ENCODE measurements at regions not wholly inside any gene's neighbourhood (a gene's known extent, or its start where the extent isn't known, plus 50 kb on each side); places are given as distances from the start of the nearest gene placed in this dataset.

DNA sequence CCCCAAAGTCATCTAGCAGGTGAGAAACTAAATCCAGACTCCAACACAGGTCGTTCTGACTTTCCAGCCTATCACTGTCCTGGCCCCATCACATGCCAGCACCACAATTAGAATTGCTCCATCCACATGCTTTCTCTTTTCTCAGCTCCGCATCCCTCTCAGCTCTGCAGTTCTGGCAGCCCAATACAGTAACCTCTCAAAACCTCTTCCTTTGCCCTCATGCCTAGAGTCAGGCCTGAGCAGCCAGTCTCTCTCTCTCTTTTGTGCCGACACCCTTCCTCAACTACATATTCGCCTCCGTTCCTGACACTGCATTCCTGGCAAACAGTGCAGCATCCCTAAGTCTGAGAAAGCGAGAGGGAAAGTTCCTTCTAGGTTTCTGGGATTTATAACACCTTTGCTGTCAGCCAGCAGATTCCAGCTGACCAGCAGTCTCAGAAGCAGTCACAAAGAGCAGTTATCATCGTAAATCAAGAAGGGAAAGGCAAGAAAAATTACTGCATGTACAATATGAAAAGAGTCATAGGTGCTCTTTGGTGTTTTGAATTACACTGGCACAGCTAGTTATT, 258.0 kb downstream of the FAT3 start:
- DNase-seq (ENCODE audit: low spot score), result no peak

DNA sequence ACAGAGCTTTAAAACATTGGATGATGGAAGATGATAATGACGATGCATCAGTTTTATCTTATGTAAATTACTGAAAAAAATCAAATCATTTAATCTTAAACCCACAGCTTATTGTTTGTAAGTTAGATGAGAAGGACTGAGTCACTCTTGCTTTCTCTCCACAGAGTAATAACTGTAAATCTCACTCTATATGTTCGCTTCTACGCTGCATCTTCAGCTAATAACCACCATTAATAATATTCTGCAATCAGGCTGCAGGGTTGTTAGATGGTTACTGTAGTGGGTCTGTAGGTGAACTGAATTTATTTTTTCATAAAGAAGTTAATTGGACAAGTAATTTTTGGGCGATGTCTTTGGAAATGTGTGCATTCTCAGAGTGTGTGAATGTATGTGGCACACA, 260.0 kb downstream of the FAT3 start:
- no peak for DNase-seq (ENCODE audit: low spot score)

DNA sequence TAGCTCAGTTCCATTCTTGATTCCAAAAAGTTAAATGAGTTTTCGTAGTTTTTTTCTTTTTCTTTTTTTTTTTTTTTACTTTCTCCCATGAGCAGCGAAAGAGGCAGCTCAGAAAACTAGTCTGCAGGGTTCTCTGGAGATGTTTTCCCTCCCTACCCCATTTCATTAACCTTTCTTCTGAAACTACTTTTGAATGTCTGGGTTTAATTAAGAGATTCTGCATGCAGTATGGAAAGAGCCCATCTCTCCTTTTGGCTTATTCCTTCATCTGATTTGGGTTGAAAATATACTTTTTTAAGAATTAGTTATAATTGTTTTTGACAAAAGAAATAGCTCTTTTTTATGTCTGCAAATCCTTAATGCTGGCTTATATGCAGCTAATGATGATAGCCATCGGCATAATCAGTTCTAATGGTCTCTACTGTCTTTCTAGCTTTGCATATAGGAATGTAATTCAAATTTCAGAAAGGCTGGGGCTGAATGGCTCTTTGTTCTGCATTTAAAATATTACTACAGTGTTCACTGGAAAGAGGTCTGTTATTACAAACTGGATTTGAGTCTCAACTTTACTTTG, 265.3 kb downstream of the FAT3 start:
- DNase-seq (ENCODE audit: low spot score), result no peak

DNA sequence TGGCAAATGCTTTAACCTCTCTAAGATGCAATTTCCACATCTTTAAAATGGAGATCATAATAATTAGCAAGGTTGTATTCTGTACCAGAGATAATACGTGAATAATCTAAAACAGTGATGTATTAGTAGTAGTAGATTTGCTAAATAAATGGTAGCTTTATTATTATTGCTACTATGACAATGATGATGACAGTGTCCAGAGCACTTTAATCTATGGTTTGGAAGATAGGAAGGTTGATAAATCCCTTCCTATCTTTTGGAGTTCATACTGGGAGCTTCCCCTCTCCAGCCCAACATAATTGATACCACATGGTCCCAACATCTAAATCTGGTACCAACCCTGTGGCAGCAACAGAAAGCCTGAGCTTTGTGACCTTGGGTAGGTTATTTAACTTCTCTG, 267.8 kb downstream of the FAT3 start:
- no peak for DNase-seq (ENCODE audit: low spot score)

DNA sequence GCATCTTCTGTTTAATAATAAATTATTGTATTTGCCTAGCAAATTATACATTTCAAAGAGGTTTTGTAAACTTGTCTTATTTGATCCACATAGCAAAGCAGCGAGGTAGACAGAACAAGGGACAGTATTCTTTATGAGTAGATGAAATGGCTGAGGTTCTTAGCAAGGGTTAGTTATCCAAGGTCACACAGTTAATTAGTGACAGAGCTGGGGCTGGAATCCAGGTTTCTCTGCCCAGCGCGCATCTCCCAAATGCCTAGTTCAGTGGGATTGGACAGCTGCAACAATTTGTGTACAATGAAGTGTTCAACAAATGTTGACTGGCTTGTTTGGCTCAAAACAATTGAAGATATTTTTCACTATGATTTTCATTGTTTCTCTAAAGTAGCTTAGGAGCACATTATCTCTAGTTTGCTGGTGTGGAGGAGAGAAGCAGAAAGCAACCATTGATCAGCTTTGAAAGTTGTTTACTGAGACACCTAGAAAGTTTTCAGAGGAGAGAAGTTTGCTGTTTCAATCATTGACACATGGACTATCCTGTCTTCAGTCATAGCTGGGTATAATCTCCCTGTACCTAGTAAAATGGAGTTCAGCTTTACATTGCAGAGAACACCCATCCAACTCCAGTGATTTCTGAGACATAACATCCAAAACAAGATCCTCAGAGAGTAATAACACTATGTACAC, 270.6 kb downstream of the FAT3 start:
- no peak for DNase-seq (ENCODE audit: low spot score)

DNA sequence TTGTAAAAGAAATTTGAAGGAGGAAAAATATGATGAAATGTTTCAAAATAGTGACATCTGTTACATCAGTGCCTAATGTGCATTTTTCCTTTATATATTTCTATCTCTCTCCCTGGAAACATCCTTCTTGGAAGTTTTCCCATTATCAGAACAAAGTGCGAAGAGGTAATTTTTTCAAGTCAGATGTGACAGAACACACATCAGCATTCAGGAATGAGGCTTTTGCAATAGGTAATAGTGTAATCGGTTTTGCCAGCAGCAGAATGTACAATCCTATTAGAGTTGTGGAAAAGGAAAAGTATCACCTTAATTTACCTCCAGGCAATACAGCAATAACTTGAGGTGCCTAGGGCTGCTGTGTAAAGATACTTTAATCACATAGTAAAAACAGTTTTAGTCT, 275.8 kb downstream of the FAT3 start:
- DNase-seq (ENCODE audit: low spot score), result no peak

DNA sequence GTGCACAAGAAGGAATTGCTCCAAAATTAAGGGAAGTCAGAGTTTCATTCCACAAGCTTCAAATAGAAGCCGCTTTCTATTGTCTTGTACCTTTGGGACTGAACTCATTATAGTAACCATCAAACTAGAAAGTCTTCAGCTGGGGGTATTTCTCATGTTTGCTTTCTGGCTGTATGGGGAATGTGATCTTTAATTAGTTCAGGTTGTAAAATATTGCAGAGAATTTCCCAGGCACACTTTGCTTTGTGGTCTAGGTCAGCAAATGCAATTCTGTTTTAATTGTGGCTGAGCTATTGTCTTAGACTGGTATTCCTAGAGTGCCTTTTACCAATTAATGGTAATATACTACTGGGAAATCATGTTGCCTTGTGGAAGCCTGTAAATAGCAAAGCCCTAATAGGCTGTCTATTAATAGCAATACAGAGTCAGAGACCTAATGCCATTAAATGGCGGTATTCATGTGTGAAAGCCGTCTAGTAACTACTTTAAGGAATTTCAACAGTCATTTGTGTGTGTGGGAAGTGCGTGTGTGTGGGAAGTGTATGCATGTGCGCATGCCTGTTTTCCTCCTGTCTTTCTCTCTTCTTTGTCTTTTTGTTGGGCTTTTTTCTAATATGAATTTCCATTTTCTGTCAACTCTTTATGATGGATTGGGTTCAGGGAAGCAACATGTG, 276.6 kb downstream of the FAT3 start:
- no peak for DNase-seq (ENCODE audit: low spot score)

DNA sequence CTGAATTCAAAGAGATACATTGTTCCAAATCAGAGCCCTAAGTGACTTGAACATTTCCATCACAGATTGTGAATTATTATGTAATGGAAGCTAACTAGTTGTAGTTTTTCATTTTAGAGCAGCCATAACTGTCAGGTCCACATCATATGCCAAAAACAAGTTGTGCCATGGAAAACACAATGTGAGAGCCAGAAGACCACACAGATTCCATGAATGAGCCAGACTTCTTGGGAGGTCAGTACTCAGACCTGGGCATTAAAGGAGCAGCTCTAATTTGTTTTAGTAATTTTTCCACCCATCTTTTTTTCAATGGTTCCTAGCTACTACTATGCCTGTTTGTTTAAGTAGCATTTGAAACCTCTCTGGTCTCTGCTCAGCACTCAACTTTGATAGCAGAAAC, 279.4 kb downstream of the FAT3 start:
- no peak for DNase-seq (ENCODE audit: low spot score)

DNA sequence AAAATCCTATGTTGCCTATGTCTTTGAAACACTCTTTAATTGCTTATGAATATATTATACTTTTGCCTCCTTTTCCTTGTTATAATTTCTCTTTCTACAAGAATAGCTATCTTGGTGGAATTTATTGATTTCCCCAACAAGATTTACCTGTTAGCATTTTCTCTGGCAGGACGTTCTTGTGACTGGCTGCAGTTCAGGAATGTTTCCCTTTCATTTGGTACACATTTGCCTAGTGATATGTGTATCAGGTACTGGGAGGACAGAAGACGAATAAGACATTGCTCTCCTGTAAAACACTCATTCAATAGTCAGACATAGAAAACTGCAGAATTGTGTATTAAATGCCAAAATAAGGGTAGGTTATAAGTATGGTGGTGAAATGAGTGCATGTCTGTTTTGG, 279.9 kb downstream of the FAT3 start:
- no peak for DNase-seq (ENCODE audit: low spot score)

DNA sequence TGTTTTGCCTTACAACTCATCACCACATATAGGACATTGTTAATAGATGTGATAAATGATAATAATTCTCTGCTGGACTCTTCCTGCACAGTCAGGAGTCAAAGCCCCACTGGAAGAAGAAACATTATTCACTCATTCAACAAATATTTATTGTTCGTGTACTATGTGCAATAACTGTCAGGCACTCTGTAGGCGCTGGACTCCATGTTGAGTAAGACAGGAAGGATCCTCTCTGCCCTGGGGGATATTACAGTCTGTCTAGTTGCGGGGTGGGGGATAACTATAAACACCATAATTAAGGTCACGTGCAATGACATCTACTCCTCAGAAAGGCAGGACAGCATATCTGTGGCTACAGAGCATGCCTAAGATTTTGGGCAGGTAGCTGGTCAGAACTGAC, 281.1 kb downstream of the FAT3 start:
- no peak for DNase-seq (ENCODE audit: low spot score)

DNA sequence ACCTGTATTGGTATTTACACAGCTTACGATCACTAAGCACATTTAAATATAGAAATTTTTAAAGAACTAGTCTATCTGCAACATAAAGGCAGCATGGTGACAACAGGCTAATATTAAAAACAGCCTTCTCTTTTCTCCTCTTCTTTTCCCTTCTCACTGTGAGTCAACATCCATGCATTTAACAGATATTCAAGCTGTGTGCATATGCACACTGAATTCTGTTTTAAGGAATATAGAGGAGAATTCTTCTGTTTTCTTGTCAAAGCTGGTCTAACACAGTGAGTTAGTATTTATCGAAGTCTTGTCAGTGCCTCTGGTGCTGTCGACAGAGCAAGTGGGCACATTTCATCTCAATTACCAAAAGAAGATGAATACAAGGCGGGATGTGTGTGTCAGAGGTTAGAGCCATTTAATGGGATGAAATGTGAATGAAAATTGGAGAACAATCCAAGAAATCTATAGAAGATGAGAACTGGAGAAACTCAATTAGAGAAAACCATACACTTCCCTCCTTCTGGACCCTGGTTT, 282.3 kb downstream of the FAT3 start:
- no peak for DNase-seq (ENCODE audit: low spot score)

DNA sequence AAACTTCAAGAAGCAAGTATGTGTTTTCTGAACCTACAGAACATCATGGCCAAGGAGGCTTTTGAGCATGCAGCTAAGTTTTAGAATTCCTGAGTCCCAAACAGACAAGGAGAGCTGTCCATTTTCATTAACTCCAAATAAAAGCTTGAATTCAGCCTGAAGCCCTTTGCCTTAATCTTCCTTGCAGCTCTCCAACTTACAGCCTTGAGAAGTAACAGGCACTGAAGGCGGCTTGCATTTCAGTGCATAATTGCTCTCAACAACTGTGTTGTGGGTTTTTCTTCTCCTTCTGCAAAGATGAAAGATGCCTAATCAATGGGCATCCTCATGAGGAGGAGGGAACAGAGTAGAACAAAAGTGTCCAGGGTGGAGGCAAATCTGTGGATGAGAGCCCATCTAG, 286.0 kb downstream of the FAT3 start:
- no peak for DNase-seq (ENCODE audit: low spot score)

DNA sequence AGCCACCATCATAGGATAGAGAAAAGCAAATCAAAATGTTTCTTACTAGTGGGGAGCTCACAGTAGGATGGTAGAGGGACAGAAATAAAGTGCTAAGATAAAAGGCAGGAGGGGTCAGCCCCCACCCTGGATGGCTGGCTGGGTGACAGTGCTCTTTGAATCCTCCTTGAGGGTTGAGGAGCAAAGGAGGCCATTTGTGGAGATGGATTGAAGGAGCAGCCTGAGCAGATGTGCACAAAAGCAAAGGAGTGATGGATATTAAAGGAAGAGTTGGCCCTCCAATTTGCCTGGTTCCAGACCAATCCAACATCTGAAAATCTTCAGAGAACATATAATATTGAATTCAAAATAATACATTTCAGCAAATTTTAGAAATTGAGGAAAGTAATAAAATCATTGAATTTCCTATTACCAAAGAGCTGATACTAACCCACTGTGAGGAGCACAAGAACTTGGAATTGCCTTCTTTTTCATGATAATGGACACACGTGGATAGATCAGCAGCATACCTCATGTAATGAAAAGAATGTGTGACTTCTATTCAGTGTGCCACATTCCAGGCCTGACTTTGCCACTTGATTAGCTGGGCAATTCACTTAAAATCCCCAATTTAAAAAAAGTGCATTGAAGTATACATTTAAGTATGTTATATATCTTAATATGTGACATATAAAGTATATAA, 287.0 kb downstream of the FAT3 start:
- no peak for DNase-seq (ENCODE audit: low spot score)

DNA sequence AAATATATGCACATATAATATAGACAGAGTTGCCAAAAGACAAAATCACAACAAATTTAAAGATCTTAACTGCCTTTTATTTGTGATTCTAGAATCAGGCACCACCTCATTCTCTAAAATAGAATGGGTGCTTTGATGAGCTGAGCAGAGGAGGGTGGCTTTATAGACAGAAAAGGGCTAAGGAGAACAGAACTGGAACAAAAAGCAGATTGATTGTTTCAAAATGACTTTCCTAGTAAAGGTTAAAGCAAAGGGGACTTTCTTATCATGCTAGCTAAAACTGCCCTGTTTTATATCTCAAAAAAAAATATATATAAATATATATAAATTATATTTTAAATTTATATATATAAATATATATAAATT, 287.6 kb downstream of the FAT3 start:
- no peak for DNase-seq (ENCODE audit: low spot score)

DNA sequence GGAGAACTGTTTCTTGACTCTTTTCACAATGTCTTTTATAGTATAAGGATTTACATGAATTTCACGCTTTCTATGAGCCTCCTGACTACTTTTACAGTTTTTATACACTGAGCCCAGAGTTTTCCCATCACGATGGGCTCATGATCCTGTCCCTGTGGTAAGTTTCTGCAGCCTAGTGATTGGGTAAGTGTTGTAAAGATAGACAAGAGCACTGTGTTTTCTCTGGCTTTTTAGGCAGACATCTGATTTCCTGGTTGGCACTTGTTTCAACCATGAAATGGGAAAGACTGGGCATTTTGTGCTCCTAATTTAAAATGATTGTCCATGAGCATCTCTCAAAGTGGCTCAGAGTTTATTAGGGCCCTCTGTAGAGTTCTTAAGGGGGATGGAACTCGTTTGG, 299.0 kb downstream of the FAT3 start:
- DNase-seq (ENCODE audit: low spot score), result no peak

DNA sequence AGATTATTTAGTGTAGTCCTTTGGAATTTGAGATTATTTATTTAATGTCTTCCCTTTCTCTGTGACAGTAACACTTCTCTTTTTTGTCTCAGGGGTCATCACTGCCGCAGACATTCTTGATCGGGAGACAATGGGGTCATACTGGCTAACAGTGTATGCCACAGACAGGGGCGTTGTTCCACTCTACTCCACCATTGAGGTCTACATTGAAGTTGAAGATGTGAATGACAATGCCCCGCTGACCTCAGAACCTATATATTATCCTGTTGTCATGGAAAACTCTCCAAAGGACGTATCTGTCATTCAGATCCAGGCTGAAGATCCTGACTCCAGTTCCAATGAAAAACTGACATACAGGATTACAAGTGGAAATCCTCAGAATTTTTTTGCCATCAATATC, 299.9 kb downstream of the FAT3 start:
- no peak for DNase-seq (ENCODE audit: low spot score)

DNA sequence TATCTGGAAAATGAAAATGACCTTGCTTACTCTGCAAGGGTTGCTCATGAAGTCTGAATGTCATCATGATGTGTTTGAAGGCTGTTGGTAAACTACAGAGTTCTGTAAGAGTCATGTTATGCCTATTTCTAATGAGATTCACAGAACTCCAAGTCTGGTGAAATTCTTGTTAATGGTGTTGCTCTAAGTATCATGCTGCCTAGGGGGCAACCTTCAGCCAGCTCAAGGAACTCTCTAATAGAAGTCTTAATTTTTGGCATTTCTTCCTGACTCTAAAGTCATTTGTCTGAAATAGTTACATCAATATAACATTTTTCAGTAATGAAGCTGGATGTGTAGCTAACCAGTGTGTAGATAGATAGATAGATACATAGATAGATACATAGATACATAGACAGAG, 302.8 kb downstream of the FAT3 start:
- DNase-seq (ENCODE audit: low spot score), result no peak

DNA sequence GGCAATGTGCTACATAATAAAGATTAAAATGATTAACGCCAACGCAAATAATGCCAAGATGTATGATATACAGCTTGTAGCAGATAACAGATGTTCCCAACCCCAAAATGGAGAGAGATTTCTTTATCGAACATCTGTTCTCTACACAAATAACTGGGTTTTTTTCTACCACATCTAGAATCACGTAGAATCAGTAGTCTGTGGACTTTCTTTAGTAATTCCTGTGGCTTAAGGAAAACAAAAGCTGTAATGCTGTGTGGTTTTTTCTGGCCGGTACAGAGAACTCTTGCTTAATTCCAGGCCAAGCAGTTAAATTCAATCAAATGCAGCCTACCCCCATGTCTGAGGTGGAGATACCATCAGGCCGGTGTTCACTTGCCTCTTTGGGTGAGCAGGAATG, 303.4 kb downstream of the FAT3 start:
- no peak for DNase-seq (ENCODE audit: low spot score)

DNA sequence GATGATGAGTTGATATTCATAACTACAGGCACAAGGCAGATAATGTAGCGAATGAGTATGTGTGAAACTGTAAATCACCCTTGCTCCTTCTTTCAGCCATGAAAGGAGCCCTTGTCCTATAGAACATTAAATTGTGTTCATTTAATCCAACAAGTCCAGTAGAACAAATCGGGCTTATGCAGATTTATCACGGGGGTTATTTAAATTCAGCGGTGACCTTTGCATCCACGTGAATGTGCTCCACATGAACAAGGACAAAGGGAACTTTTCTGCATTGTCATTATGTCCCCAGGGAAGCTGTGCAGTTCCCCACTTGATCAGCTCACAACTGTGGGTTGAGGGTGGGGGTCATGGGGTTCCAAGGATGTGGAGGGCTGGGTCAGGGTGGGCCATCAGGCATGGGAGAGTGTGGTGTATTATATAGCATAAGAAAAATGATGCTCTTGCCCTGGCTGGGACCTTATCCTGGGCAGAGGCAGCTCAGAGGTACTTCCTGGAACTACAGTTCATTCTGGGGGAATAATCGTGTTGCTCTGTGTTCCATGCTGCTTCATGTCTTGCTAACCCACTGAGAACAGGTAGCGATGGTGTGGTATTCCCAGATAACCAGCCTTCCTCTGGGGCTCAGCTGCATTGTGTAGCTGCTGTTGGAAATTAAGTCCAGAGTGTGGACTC, 306.6 kb downstream of the FAT3 start:
- DNase-seq (ENCODE audit: low spot score), result no peak

DNA sequence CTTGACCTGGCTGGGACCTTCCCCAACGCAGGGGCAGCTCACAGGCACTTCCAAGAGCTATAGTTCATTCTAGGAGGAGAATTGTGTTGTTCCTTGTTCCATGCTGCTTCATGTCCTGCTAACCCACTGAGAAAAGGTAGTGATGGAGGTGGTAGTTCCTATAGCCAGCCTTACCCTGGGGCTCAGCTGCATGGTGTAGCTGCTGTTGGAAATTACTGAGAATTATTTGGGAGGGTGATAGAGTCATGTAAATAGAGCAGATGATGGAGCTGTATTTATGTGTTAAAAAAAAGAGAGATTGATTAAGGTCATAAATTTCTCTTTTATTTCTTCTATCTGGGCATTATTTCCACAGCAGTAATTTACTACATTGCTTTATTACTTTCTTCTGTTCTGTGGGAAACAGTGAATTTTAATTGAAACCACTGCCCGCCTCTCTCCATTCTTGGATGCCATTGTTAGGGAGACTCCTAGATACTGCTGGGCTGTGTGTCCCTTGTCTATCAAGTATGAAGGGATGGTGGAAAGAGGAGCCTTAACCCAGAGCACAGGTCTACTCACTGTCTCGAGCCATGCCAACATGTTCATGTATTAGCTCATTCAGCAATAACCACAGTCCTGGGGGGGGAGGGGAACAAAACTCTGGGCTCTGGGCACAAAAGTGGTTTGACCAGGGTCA, 309.2 kb downstream of the FAT3 start:
- no peak for DNase-seq (ENCODE audit: low spot score)

DNA sequence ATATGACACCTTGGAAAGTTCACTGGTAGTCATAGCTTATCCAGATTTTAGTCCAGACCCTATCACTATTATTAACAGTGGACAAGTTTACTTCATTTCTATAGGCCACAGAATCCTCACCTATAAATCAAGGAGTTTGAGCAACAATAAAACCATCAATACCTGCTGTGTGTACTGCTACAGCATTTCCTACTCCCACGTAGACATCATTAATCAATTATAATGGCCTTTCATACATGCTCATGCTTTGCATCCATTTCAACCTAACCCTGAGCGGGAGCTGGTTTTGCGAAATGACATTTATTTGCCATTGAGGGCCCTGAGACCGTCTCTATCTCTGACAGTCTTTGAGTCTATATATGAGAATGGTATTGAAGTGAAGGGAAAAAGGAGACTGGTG, 312.3 kb downstream of the FAT3 start:
- no peak for DNase-seq (ENCODE audit: low spot score)

DNA sequence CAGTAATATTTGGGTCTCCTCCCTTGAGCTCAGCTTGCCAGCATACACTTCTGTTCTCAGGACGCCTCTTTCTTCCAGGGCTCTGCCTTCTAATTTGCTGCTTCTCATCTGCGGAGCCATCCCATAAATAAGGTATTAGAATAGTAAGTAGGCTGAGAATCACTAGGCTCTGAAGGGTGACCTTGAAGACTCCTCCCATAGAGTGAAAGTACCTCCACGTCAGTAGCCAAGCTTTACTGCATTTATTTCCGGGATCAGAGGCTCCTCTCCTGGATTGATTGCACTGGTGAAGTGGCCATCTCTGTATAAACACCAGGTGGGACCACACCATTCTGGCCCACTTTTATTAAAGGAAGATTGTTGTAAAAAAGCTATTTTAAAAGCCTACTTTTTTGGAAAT, 315.5 kb downstream of the FAT3 start:
- no peak for DNase-seq (ENCODE audit: low spot score)

Measured in RKO (cell line).